ENCODE measurements at regions not wholly inside any gene's neighbourhood (a gene's known extent, or its start where the extent isn't known, plus 50 kb on each side); places are given as distances from the start of the nearest gene placed in this dataset.

GRCh38 chr4:72743078-72743477, 174.1 kb upstream of the ADAMTS3 start:
- no peaks in the 10 kb centered on the region for H3K36me3 Mint-ChIP-seq
- no CpG with 5 or more reads among the region's 2 CpGs for WGBS (ENCODE audit: insufficient coverage)
- no peaks in the 10 kb centered on the region for H3K9me3 Mint-ChIP-seq
- no peak overlapping the region for H3K4me3 Mint-ChIP-seq
- Histone ChIP-seq H3K27me3 (replicated peaks in 1 of 2; ENCODE audit: control insufficient read depth in 2 of 2, extremely low read depth in 1 of 2, insufficient read depth in 2 of 2, low read length in 1 of 2) (no peaks in the 10 kb centered on the region), H3K9me3 (no peaks in the 10 kb centered on the region), H3K4me3 (ENCODE audit: control insufficient read depth in 1 of 2, extremely low read depth in 1 of 2, low read length in 1 of 2) (no peak overlapping the region), H3K4me1 (ENCODE audit: control insufficient read depth in 1 of 2, extremely low read depth in 1 of 2, insufficient read depth in 2 of 2, low read length in 2 of 2) (no peaks in the 10 kb centered on the region), H3K36me3 (ENCODE audit: control insufficient read depth in 2 of 2, extremely low read depth in 1 of 2, insufficient read depth in 1 of 2, low read length in 1 of 2) (no peaks in the 10 kb centered on the region), H3K27ac (ENCODE audit: low read length) (no peak overlapping the region)
- POLR2A ChIA-PET: no interaction called here
- no peaks in the 10 kb centered on the region for H3K4me1 Mint-ChIP-seq
- H3K27ac Mint-ChIP-seq: no peak overlapping the region
- ATAC-seq (replicated peaks in 1 of 4) (no peak), DNase-seq (no peak)
- peaks cover 0 to 5% of the 10 kb centered on the region in 2 donors for H3K27me3 Mint-ChIP-seq
- CTCF ChIA-PET: no interaction called here

- no CpG with 5 or more reads among the region's 2 CpGs for WGBS (ENCODE audit: insufficient coverage)
Observed at GRCh38 chr4:72715299-72715698, 146.3 kb upstream of the ADAMTS3 start.

GRCh38 chr4:72714482-72715279, 145.7 kb upstream of the ADAMTS3 start:
- Mint-ChIP-seq H3K4me1 (no peaks in the 10 kb centered on the region), H3K27ac (no peak overlapping the region), H3K4me3 (no peak overlapping the region), H3K27me3 (peaks cover 0 to 2% of the 10 kb centered on the region in 2 donors), H3K36me3 (no peaks in the 10 kb centered on the region), H3K9me3 (no peaks in the 10 kb centered on the region)
- ATAC-seq (replicated peaks in 1 of 4) (no peak), DNase-seq (no peak)
- no peaks in the 10 kb centered on the region for H3K27me3 ChIP-seq (replicated peaks in 1 of 2; ENCODE audit: control insufficient read depth in 2 of 2, extremely low read depth in 1 of 2, insufficient read depth in 2 of 2, low read length in 1 of 2)
- CTCF ChIA-PET: no interaction called here
- no peak overlapping the region for H3K4me3 ChIP-seq (ENCODE audit: control insufficient read depth in 1 of 2, extremely low read depth in 1 of 2, low read length in 1 of 2)
- WGBS (ENCODE audit: insufficient coverage): 56% methylated on average over 3 of the region's 6 CpGs
- no peak overlapping the region for H3K27ac ChIP-seq (ENCODE audit: low read length)
- H3K9me3 ChIP-seq: no peaks in the 10 kb centered on the region
- POLR2A ChIA-PET: interaction anchor here in 1 of 2 donors (0.5 kb wide), 1 partner anchor 10 kb away, joined by 3 read pairs; no protein-coding TSS in a partner anchor
- H3K36me3 ChIP-seq (ENCODE audit: control insufficient read depth in 2 of 2, extremely low read depth in 1 of 2, insufficient read depth in 1 of 2, low read length in 1 of 2): no peaks in the 10 kb centered on the region
- no peaks in the 10 kb centered on the region for H3K4me1 ChIP-seq (ENCODE audit: control insufficient read depth in 1 of 2, extremely low read depth in 1 of 2, insufficient read depth in 2 of 2, low read length in 2 of 2)

More at GRCh38 chr4:72715299-72715698, 146.3 kb upstream of the ADAMTS3 start:
- no peaks in the 10 kb centered on the region for H3K36me3 ChIP-seq (ENCODE audit: control insufficient read depth in 2 of 2, extremely low read depth in 1 of 2, insufficient read depth in 1 of 2, low read length in 1 of 2)
- no peak for ATAC-seq (replicated peaks in 1 of 4)
- H3K9me3 Mint-ChIP-seq: no peaks in the 10 kb centered on the region
- no peaks in the 10 kb centered on the region for H3K4me1 ChIP-seq (ENCODE audit: control insufficient read depth in 1 of 2, extremely low read depth in 1 of 2, insufficient read depth in 2 of 2, low read length in 2 of 2)
- H3K27me3 ChIP-seq (replicated peaks in 1 of 2; ENCODE audit: control insufficient read depth in 2 of 2, extremely low read depth in 1 of 2, insufficient read depth in 2 of 2, low read length in 1 of 2): no peaks in the 10 kb centered on the region
- no peak overlapping the region for H3K27ac Mint-ChIP-seq
- no peaks in the 10 kb centered on the region for H3K36me3 Mint-ChIP-seq
- H3K4me1 Mint-ChIP-seq: no peaks in the 10 kb centered on the region
- CTCF ChIA-PET: interaction anchor here in 1 of 2 donors (0.6 kb wide), 1 partner anchor 19 kb away, joined by 3 read pairs; no protein-coding TSS in a partner anchor
- POLR2A ChIA-PET: no interaction called here
- no peaks in the 10 kb centered on the region for H3K9me3 ChIP-seq
- no peak overlapping the region for H3K27ac ChIP-seq (ENCODE audit: low read length)
- no peak for DNase-seq
- H3K4me3 ChIP-seq (ENCODE audit: control insufficient read depth in 1 of 2, extremely low read depth in 1 of 2, low read length in 1 of 2): no peak overlapping the region
- H3K27me3 Mint-ChIP-seq: peaks cover 0 to 2% of the 10 kb centered on the region in 2 donors
- H3K4me3 Mint-ChIP-seq: no peak overlapping the region

- CTCF ChIA-PET: no interaction called here
- POLR2A ChIA-PET: no interaction called here
- no peak overlapping the region for H3K27ac Mint-ChIP-seq
- Histone ChIP-seq H3K36me3 (ENCODE audit: control insufficient read depth in 2 of 2, extremely low read depth in 1 of 2, insufficient read depth in 1 of 2, low read length in 1 of 2) (no peaks in the 10 kb centered on the region), H3K9me3 (no peaks in the 10 kb centered on the region), H3K27ac (ENCODE audit: low read length) (no peak overlapping the region), H3K4me1 (ENCODE audit: control insufficient read depth in 1 of 2, extremely low read depth in 1 of 2, insufficient read depth in 2 of 2, low read length in 2 of 2) (no peaks in the 10 kb centered on the region), H3K27me3 (replicated peaks in 1 of 2; ENCODE audit: control insufficient read depth in 2 of 2, extremely low read depth in 1 of 2, insufficient read depth in 2 of 2, low read length in 1 of 2) (no peaks in the 10 kb centered on the region), H3K4me3 (ENCODE audit: control insufficient read depth in 1 of 2, extremely low read depth in 1 of 2, low read length in 1 of 2) (no peak overlapping the region)
- H3K36me3 Mint-ChIP-seq: no peaks in the 10 kb centered on the region
- ATAC-seq (replicated peaks in 1 of 4) (no peak), DNase-seq (no peak)
- H3K4me3 Mint-ChIP-seq: no peak overlapping the region
- H3K27me3 Mint-ChIP-seq: peaks cover 2 to 3% of the 10 kb centered on the region in 2 donors
- H3K9me3 Mint-ChIP-seq: no peaks in the 10 kb centered on the region
- no peaks in the 10 kb centered on the region for H3K4me1 Mint-ChIP-seq
Observed at GRCh38 chr4:72712997-72713396, 144.0 kb upstream of the ADAMTS3 start.

GRCh38 chr4:72709475-72709874, 140.5 kb upstream of the ADAMTS3 start:
- Histone ChIP-seq H3K9me3 (no peaks in the 10 kb centered on the region), H3K4me1 (ENCODE audit: control insufficient read depth in 1 of 2, extremely low read depth in 1 of 2, insufficient read depth in 2 of 2, low read length in 2 of 2) (no peaks in the 10 kb centered on the region), H3K4me3 (ENCODE audit: control insufficient read depth in 1 of 2, extremely low read depth in 1 of 2, low read length in 1 of 2) (no peak overlapping the region), H3K27me3 (replicated peaks in 1 of 2; ENCODE audit: control insufficient read depth in 2 of 2, extremely low read depth in 1 of 2, insufficient read depth in 2 of 2, low read length in 1 of 2) (peaks cover 0 to 3% of the 10 kb centered on the region in 2 experiments), H3K27ac (ENCODE audit: low read length) (no peak overlapping the region), H3K36me3 (ENCODE audit: control insufficient read depth in 2 of 2, extremely low read depth in 1 of 2, insufficient read depth in 1 of 2, low read length in 1 of 2) (no peaks in the 10 kb centered on the region)
- Mint-ChIP-seq H3K27ac (no peak overlapping the region), H3K36me3 (no peaks in the 10 kb centered on the region), H3K9me3 (no peaks in the 10 kb centered on the region), H3K4me1 (no peaks in the 10 kb centered on the region), H3K27me3 (peaks cover 2 to 3% of the 10 kb centered on the region in 2 donors), H3K4me3 (no peak overlapping the region)
- ChIA-PET POLR2A (no interaction called here), CTCF (interaction anchor here in 1 of 2 donors (0.7 kb wide), 1 partner anchor 1279 kb away, joined by 3 read pairs; no protein-coding TSS in a partner anchor)
- no CpG with 5 or more reads among the region's 3 CpGs for WGBS (ENCODE audit: insufficient coverage)
- ATAC-seq (replicated peaks in 1 of 4) (no peak), DNase-seq (no peak)

- Mint-ChIP-seq H3K27ac (no peak overlapping the region), H3K4me3 (no peak overlapping the region), H3K36me3 (no peaks in the 10 kb centered on the region), H3K9me3 (no peaks in the 10 kb centered on the region), H3K27me3 (peaks cover under 1 to 3% of the 10 kb centered on the region in 2 donors), H3K4me1 (peaks cover 0 to 3% (median 0%) of the 10 kb centered on the region in 3 donors)
- DNase-seq: no peak
- Histone ChIP-seq H3K9me3 (no peaks in the 10 kb centered on the region), H3K4me1 (ENCODE audit: control insufficient read depth in 1 of 2, extremely low read depth in 1 of 2, insufficient read depth in 2 of 2, low read length in 2 of 2) (no peaks in the 10 kb centered on the region), H3K27ac (ENCODE audit: low read length) (no peak overlapping the region), H3K27me3 (replicated peaks in 1 of 2; ENCODE audit: control insufficient read depth in 2 of 2, extremely low read depth in 1 of 2, insufficient read depth in 2 of 2, low read length in 1 of 2) (peaks cover 0 to 3% of the 10 kb centered on the region in 2 experiments), H3K36me3 (ENCODE audit: control insufficient read depth in 2 of 2, extremely low read depth in 1 of 2, insufficient read depth in 1 of 2, low read length in 1 of 2) (no peaks in the 10 kb centered on the region), H3K4me3 (ENCODE audit: control insufficient read depth in 1 of 2, extremely low read depth in 1 of 2, low read length in 1 of 2) (no peak overlapping the region)
- ChIA-PET POLR2A (no interaction called here), CTCF (no interaction called here)
- WGBS (ENCODE audit: insufficient coverage): 82% methylated on average over 7 of the region's 7 CpGs
- ATAC-seq (replicated peaks in 1 of 4): no peak
Observed at GRCh38 chr4:72706684-72707083, 137.7 kb upstream of the ADAMTS3 start.
